ENCODE measurements at regions not wholly inside any gene's neighbourhood (a gene's known extent, or its start where the extent isn't known, plus 50 kb on each side); places are given as distances from the start of the nearest gene placed in this dataset.
A peak's percentile ranks its signal among the peaks of the same experiment; 100 is the strongest.

GRCh38 chr22:26798462-26799065 lies 141.2 kb downstream of the MIAT start:
- no peak for DNase-seq (ENCODE audit: low read depth)
- no peak for TF ChIP-seq CTCF (conservative IDR thresholded peaks at IDR 0.05; ENCODE audit: control insufficient read depth, insufficient read depth, low read depth, low read length)

GRCh38 chr22:26800858-26801257 lies 143.5 kb downstream of the MIAT start:
- peak; percentile 17 for DNase-seq (ENCODE audit: low read depth)
- no peak for TF ChIP-seq CTCF (conservative IDR thresholded peaks at IDR 0.05; ENCODE audit: control insufficient read depth, insufficient read depth, low read depth, low read length)
- H3K4me3 ChIP-seq (ENCODE audit: control insufficient read depth, low read depth, low read length): no peak overlapping the region

More at GRCh38 chr22:26798462-26799065, 141.2 kb downstream of the MIAT start:
- H3K4me3 ChIP-seq (ENCODE audit: control insufficient read depth, low read depth, low read length): no peak overlapping the region

GRCh38 chr22:26801449-26801848 lies 144.1 kb downstream of the MIAT start:
- no peak overlapping the region for H3K4me3 ChIP-seq (ENCODE audit: control insufficient read depth, low read depth, low read length)
- no peak for DNase-seq (ENCODE audit: low read depth)
- no peak for TF ChIP-seq CTCF (conservative IDR thresholded peaks at IDR 0.05; ENCODE audit: control insufficient read depth, insufficient read depth, low read depth, low read length)

- H3K4me3 ChIP-seq (ENCODE audit: control insufficient read depth, low read depth, low read length): no peak overlapping the region
- DNase-seq (ENCODE audit: low read depth): no peak
- no peak for TF ChIP-seq CTCF (conservative IDR thresholded peaks at IDR 0.05; ENCODE audit: control insufficient read depth, insufficient read depth, low read depth, low read length)
Observed at GRCh38 chr22:26804315-26804714, 146.9 kb downstream of the MIAT start.

GRCh38 chr22:26804911-26805539 lies 147.6 kb downstream of the MIAT start:
- no peak overlapping the region for H3K4me3 ChIP-seq (ENCODE audit: control insufficient read depth, low read depth, low read length)
- DNase-seq (ENCODE audit: low read depth): no peak
- no peak for TF ChIP-seq CTCF (conservative IDR thresholded peaks at IDR 0.05; ENCODE audit: control insufficient read depth, insufficient read depth, low read depth, low read length)

GRCh38 chr22:26806445-26807175 lies 149.2 kb downstream of the MIAT start:
- TF ChIP-seq CTCF (conservative IDR thresholded peaks at IDR 0.05; ENCODE audit: control insufficient read depth, insufficient read depth, low read depth, low read length): no peak
- DNase-seq (ENCODE audit: low read depth): no peak
- H3K4me3 ChIP-seq (ENCODE audit: control insufficient read depth, low read depth, low read length): no peak overlapping the region

Measured in fibroblast of mammary gland (primary cell).